Natural killer cell (primary cell): ENCODE measurements at regions not wholly inside any gene's neighbourhood (a gene's known extent, or its start where the extent isn't known, plus 50 kb on each side); places are given as distances from the start of the nearest gene placed in this dataset.

Source experiments
- ATAC-seq, 3 donors: fragments of 150-1000 bp in 2 of 3; fragments of 200-7000 bp in 1 of 3; cut with Tn5 transposase; 1 replicate in 1 of 3; 2 replicates in 2 of 3; pipeline ENCODE4 v1.10.0; 2021; ENCODE audit warnings: mild to moderate bottlenecking in 2 of 3, moderate library complexity in 2 of 3
- DNase-seq, 2 donors: peaks; one replicate each; pipeline versions ENCODE4 v3.0.0 to v3.0.0-alpha.2; 2013 to 2021; ENCODE audit warnings: mixed read lengths in 1 of 2
- H3K27ac ChIP-seq: one replicate; pipeline ENCODE4 v1.5.1; 2013; ENCODE audit warnings: mild to moderate bottlenecking, low read length
- H3K27me3 ChIP-seq: one replicate; pipeline ENCODE4 v1.6.1; 2013; ENCODE audit warnings: low read length; ENCODE audit not compliant: control insufficient read depth, insufficient read depth
- H3K36me3 ChIP-seq: one replicate; pipeline ENCODE4 v1.6.1; 2013; ENCODE audit warnings: low read length; ENCODE audit not compliant: control insufficient read depth, insufficient read depth
- H3K4me1 ChIP-seq: one replicate; pipeline ENCODE4 v1.6.1; 2013; ENCODE audit warnings: low read length; ENCODE audit not compliant: control insufficient read depth, insufficient read depth
- H3K4me3 ChIP-seq: one replicate; pipeline ENCODE4 v1.5.1; 2013; ENCODE audit warnings: low read length
- H3K9me3 ChIP-seq: one replicate; pipeline ENCODE4 v1.6.1; 2013; ENCODE audit warnings: low read length; ENCODE audit not compliant: control insufficient read depth, insufficient read depth
- H3K27ac Mint-ChIP-seq, 2 donors: one replicate each; pipeline ENCODE4 v1.8.0; 2022; ENCODE audit warnings: mild to moderate bottlenecking in 2 of 2, mixed read lengths in 2 of 2, moderate library complexity in 1 of 2
- H3K27me3 Mint-ChIP-seq, 2 donors: one replicate each; pipeline ENCODE4 v1.8.0; 2022; ENCODE audit warnings: low read depth in 2 of 2, mixed read lengths in 2 of 2
- H3K36me3 Mint-ChIP-seq: one replicate; pipeline ENCODE4 v1.8.0; 2022; ENCODE audit warnings: mixed read lengths
- H3K4me1 Mint-ChIP-seq, 2 donors: one replicate each; pipeline ENCODE4 v1.8.0; 2022; ENCODE audit warnings: mixed read lengths in 2 of 2
- H3K4me3 Mint-ChIP-seq: one replicate; pipeline ENCODE4 v1.8.0; 2022; ENCODE audit warnings: mild to moderate bottlenecking, moderate library complexity, mixed read lengths
- H3K9me3 Mint-ChIP-seq, 2 donors: one replicate each; pipeline ENCODE4 v1.8.0; 2022; ENCODE audit warnings: mixed read lengths in 2 of 2
- WGBS: methylation state at CpG from one replicate; pipeline ENCODE4 v1.1.7; 2013; ENCODE audit warnings: missing lambda C conversion rate; ENCODE audit not compliant: insufficient coverage; 5-methylcytosine and 5-hydroxymethylcytosine counted together
- intact Hi-C: fragments of 100-400 bp; cut with micrococcal nuclease; formaldehyde crosslinking; loops from one replicate; pipeline ENCODE4 v1.14.2; 2022
- TF ChIP-seq, protein P1 (sequence below): fragments of 200-600 bp; IDR thresholded peaks from one replicate; pipeline ENCODE4 v1.8.0; 2022; ENCODE audit warnings: antibody characterized with exemption

DNA sequence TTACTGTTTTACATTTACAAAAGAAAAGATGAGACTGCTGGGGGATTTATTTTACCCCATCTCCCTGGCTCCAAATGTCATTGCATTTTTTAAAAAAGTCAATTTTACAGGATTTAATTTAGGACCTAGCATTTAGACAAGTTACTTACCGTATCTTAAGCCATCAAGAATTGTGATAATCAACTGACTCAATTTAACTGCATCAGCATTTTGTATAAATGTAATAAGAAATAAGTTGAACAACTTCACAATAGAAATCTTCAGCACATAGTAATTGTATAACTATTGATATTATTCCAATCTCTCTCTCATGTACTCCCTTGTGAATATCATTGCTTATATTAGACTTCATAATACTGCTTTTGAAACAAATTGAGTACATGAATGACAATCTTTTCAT lies 907.5 kb upstream of the SLC10A2 start:
- Histone ChIP-seq H3K27me3 (no peaks in the 10 kb centered on the region), H3K4me1 (no peaks in the 10 kb centered on the region), H3K36me3 (no peaks in the 10 kb centered on the region), H3K27ac (no peak overlapping the region), H3K9me3 (no peaks in the 10 kb centered on the region), H3K4me3 (no peak overlapping the region)
- Mint-ChIP-seq H3K9me3 (peaks cover 7 to 12% of the 10 kb centered on the region in 2 donors), H3K4me1 (no peaks in the 10 kb centered on the region), H3K27ac (no peak overlapping the region), H3K4me3 (no peak overlapping the region), H3K36me3 (no peaks in the 10 kb centered on the region), H3K27me3 (no peaks in the 10 kb centered on the region)
- ATAC-seq, result no peak
- no peak for DNase-seq
- WGBS, result no CpG with 5 or more reads among the region's 1 CpG
- intact Hi-C loops, result no loop called here
- TF ChIP-seq, protein P1, sequence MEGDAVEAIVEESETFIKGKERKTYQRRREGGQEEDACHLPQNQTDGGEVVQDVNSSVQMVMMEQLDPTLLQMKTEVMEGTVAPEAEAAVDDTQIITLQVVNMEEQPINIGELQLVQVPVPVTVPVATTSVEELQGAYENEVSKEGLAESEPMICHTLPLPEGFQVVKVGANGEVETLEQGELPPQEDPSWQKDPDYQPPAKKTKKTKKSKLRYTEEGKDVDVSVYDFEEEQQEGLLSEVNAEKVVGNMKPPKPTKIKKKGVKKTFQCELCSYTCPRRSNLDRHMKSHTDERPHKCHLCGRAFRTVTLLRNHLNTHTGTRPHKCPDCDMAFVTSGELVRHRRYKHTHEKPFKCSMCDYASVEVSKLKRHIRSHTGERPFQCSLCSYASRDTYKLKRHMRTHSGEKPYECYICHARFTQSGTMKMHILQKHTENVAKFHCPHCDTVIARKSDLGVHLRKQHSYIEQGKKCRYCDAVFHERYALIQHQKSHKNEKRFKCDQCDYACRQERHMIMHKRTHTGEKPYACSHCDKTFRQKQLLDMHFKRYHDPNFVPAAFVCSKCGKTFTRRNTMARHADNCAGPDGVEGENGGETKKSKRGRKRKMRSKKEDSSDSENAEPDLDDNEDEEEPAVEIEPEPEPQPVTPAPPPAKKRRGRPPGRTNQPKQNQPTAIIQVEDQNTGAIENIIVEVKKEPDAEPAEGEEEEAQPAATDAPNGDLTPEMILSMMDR, result no peak

DNA sequence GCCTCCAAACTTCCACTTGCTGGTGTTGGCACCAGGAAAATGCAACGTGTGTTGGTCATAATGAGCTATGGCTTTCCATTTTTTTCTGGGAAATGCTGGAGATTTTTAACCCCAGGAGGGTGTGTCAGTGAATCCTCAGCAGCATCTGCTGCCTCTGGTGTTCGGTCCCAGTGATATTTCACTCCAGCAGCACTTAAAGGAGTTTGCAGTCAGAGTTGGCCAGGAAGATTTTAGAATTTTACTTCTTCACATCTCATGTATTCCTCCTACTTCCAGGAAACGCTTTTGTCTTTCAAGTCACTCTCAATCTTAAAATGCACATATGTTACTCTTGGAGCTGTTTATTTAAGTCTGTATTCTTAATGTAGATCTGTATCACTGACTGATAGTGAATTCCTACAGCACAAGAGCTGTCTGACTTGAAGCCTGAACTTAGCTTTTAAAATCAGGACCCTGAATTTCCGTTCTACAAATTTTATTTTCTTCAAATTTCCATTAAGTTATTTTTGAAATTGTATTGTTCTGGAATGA lies 903.4 kb upstream of the SLC10A2 start:
- intact Hi-C loops, result no loop called here
- H3K4me1 Mint-ChIP-seq, result no peaks in the 10 kb centered on the region
- no peak overlapping the region for H3K27ac Mint-ChIP-seq
- H3K27ac ChIP-seq, result no peak overlapping the region
- ATAC-seq (no peak), DNase-seq (no peak)
- H3K4me1 ChIP-seq, result no peaks in the 10 kb centered on the region
- no peaks in the 10 kb centered on the region for H3K9me3 ChIP-seq
- no peaks in the 10 kb centered on the region for H3K36me3 Mint-ChIP-seq
- H3K4me3 ChIP-seq, result no peak overlapping the region
- H3K4me3 Mint-ChIP-seq, result no peak overlapping the region
- no peaks in the 10 kb centered on the region for H3K27me3 ChIP-seq
- H3K36me3 ChIP-seq, result no peaks in the 10 kb centered on the region
- TF ChIP-seq, protein P1, result no peak
- peaks cover 9 to 12% of the 10 kb centered on the region in 2 donors for H3K9me3 Mint-ChIP-seq
- 89% methylated on average over 2 of the region's 4 CpGs for WGBS
- H3K27me3 Mint-ChIP-seq, result no peaks in the 10 kb centered on the region

DNA sequence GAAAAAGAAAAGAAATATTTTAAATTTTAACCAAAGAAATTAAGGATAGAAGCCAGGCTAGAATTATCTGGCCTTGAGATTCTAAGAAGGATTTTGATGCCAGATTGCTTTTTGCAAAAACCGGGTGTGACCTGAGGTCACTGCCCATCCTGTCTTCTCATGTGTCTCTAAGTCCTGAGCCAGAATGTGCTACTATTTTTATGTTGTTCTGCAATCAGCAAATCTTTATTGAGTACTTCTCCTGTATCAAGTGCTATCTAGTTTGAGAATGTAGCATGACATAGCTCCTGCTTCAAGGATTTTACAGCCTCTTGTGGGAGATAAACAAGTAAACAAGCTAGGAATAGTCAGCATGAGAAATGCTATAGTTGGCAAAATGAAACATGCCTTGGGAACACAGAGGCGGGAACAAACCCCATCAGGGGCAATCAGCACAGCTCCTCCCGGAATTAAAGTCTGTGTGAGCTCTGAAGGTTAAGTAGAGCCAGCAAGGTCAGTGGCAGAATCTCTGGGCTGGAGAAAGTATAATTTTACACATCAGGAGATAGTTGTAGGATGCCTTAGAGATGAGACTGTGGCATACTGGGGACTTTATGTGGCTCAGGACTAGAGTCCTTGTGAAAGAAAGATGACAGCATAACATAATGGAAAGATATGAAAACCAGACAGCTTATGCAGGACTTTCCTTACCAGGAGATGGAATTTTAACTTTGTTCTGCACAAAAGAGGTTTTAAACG lies 899.5 kb upstream of the SLC10A2 start:
- no peak for DNase-seq
- Histone ChIP-seq H3K4me3 (no peak overlapping the region), H3K27ac (no peak overlapping the region), H3K4me1 (no peaks in the 10 kb centered on the region), H3K9me3 (peaks cover 3% of the 10 kb centered on the region), H3K36me3 (no peaks in the 10 kb centered on the region), H3K27me3 (no peaks in the 10 kb centered on the region)
- TF ChIP-seq, protein P1, result no peak
- no peaks in the 10 kb centered on the region for H3K4me1 Mint-ChIP-seq
- no peaks in the 10 kb centered on the region for H3K27me3 Mint-ChIP-seq
- no peak overlapping the region for H3K4me3 Mint-ChIP-seq
- ATAC-seq, result no peak
- peaks cover 8% of the 10 kb centered on the region for H3K36me3 Mint-ChIP-seq
- intact Hi-C loops, result no loop called here
- 81% methylated on average over 4 of the region's 4 CpGs for WGBS
- peaks cover 11 to 17% of the 10 kb centered on the region in 2 donors for H3K9me3 Mint-ChIP-seq
- no peak overlapping the region for H3K27ac Mint-ChIP-seq

DNA sequence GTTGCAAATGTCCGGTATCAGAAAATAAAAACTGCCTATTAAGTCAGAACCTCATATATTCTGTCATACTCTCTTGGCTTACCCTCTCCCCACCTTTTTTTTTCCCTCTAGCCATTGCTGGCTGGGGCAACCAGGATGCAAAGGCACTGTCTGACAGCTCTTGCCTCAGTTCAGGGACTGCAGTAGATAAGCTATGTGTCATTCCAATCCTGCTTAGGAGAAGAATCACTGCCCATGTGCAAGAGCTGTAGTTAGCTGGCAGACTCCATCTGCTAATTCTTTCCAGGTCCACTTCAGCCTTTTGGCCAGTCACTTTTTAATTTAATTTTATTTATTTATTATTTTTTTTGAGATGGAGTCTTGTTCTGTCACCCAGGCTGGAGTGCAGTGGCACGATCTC lies 895.6 kb upstream of the SLC10A2 start:
- TF ChIP-seq, protein P1, result no peak
- H3K27me3 ChIP-seq, result no peaks in the 10 kb centered on the region
- H3K36me3 ChIP-seq, result no peaks in the 10 kb centered on the region
- H3K4me3 Mint-ChIP-seq, result no peak overlapping the region
- no peak for ATAC-seq
- intact Hi-C loops, result no loop called here
- peaks cover 3% of the 10 kb centered on the region for H3K9me3 ChIP-seq
- H3K4me3 ChIP-seq, result no peak overlapping the region
- peaks cover 11 to 21% of the 10 kb centered on the region in 2 donors for H3K9me3 Mint-ChIP-seq
- DNase-seq, result no peak
- H3K27me3 Mint-ChIP-seq, result no peaks in the 10 kb centered on the region
- no peak overlapping the region for H3K27ac Mint-ChIP-seq
- no peak overlapping the region for H3K27ac ChIP-seq
- no peaks in the 10 kb centered on the region for H3K4me1 ChIP-seq
- peaks cover 8% of the 10 kb centered on the region for H3K36me3 Mint-ChIP-seq
- 94% methylated on average over 2 of the region's 2 CpGs for WGBS
- no peaks in the 10 kb centered on the region for H3K4me1 Mint-ChIP-seq
